GM18498 (cell line): ENCODE measurements at regions not wholly inside any gene's neighbourhood (a gene's known extent, or its start where the extent isn't known, plus 50 kb on each side); places are given as distances from the start of the nearest gene placed in this dataset.

Experiments used
- ATAC-seq: cut with Tn5 transposase; IDR thresholded peaks from one replicate; pipeline ENCODE4 v1.9.1; 2021; ENCODE audit warnings: mild to moderate bottlenecking, moderate library complexity; ENCODE audit not compliant: unreplicated experiment

GRCh38 chr1:195005338-195005737 lies 1602.9 kb downstream of the KCNT2 start:
- no peak for ATAC-seq

- ATAC-seq = no peak
These were observed 1617.8 kb downstream of the KCNT2 start for GRCh38 chr1:194990483-194990882.

GRCh38 chr1:194975913-194976312 lies 1632.3 kb downstream of the KCNT2 start:
- no peak for ATAC-seq

GRCh38 chr1:194968916-194969315 lies 1639.3 kb downstream of the KCNT2 start:
- no peak for ATAC-seq

GRCh38 chr1:194959795-194960194 lies 1648.4 kb downstream of the KCNT2 start:
- ATAC-seq = no peak

GRCh38 chr1:194952171-194952570 lies 1656.1 kb downstream of the KCNT2 start:
- no peak for ATAC-seq

GRCh38 chr1:194950584-194950983 lies 1657.7 kb downstream of the KCNT2 start:
- ATAC-seq = no peak

- no peak for ATAC-seq
These were observed 1667.8 kb downstream of the KCNT2 start for GRCh38 chr1:194940336-194941030.

GRCh38 chr1:194935864-194936263 lies 1672.4 kb downstream of the KCNT2 start:
- ATAC-seq = no peak

- ATAC-seq = no peak
These were observed 1677.1 kb downstream of the KCNT2 start for GRCh38 chr1:194931166-194931565.

GRCh38 chr1:194930132-194930531 lies 1678.1 kb downstream of the KCNT2 start:
- ATAC-seq = no peak

GRCh38 chr1:194929357-194929756 lies 1678.9 kb downstream of the KCNT2 start:
- no peak for ATAC-seq

GRCh38 chr1:194919146-194919545 lies 1689.1 kb downstream of the KCNT2 start:
- no peak for ATAC-seq

- no peak for ATAC-seq
These were observed 1690.5 kb downstream of the KCNT2 start for GRCh38 chr1:194917769-194918168.

- no peak for ATAC-seq
These were observed 1699.6 kb downstream of the KCNT2 start for GRCh38 chr1:194908643-194909042.

GRCh38 chr1:194903524-194903923 lies 1704.7 kb downstream of the KCNT2 start:
- ATAC-seq = no peak

GRCh38 chr1:194889310-194889709 lies 1702.9 kb upstream of the B3GALT2 start:
- ATAC-seq = no peak

- ATAC-seq = no peak
These were observed 1684.4 kb upstream of the B3GALT2 start for GRCh38 chr1:194870860-194871259.

- no peak for ATAC-seq
These were observed 1679.7 kb upstream of the B3GALT2 start for GRCh38 chr1:194866153-194866552.

- ATAC-seq = no peak
These were observed 1679.0 kb upstream of the B3GALT2 start for GRCh38 chr1:194865383-194865782.

- no peak for ATAC-seq
These were observed 1675.7 kb upstream of the B3GALT2 start for GRCh38 chr1:194862129-194862528.

GRCh38 chr1:194860248-194861201 lies 1674.1 kb upstream of the B3GALT2 start:
- no peak for ATAC-seq
